ENCODE measurements at regions not wholly inside any gene's neighbourhood (a gene's known extent, or its start where the extent isn't known, plus 50 kb on each side); places are given as distances from the start of the nearest gene placed in this dataset.
A peak's percentile ranks its signal among the peaks of the same experiment; 100 is the strongest.
"Not testable (repeated sequence)": the region's sequence is repeated elsewhere in the genome, so short reads cannot be mapped to it uniquely, and the experiment has no call there.

- H3K4me1 ChIP-seq, result peaks cover 55% of the 10 kb centered on the region
- no peaks in the 10 kb centered on the region for H3K27me3 ChIP-seq
- no peak overlapping the region for H3K4me3 ChIP-seq
- intact Hi-C loops (cut with DNase I), result no loop called here
- DNase-seq (ENCODE audit: extremely low spot score in 2 of 2), result no peak
- no peaks in the 10 kb centered on the region for H3K36me3 ChIP-seq
- no peak for TF ChIP-seq CTCF (IDR thresholded peaks at IDR 0.05)
- TF ChIP-seq POLR2AphosphoS5 (IDR thresholded peaks at IDR 0.05; ENCODE audit: insufficient read depth in 1 of 2, low read depth in 1 of 2), result no peak
- no peak for TF ChIP-seq POLR2A (IDR thresholded peaks at IDR 0.05)
- H3K9me3 ChIP-seq, result no peaks in the 10 kb centered on the region
- H3K27ac ChIP-seq, result peak overlapping the region; percentile 72
Observed at GRCh38 chr20:40278673-40279072, 410.4 kb downstream of the MAFB start.

DNA sequence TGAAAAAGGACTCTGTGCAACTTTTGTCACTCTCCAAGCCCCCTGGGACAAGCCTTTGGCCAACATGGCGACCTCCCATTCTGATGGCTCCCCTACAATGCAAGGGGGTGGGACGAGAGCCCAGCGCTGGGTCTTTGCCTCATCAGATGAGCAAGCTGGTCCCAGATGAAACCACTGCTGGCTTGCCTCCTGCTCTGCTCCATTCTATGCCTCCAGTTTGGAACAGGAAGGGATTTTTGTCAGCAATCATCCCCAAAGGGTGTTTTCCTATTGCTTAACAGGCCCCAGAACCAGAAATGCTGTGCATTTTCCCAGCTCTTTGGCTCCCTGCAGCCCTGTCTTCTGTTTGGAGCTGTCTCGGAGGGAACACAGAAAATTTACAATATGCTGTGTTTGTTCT is 412.7 kb downstream of the MAFB start:
- DNase-seq (ENCODE audit: extremely low spot score in 2 of 2), result no peak
- Histone ChIP-seq H3K27me3 (no peaks in the 10 kb centered on the region), H3K9me3 (no peaks in the 10 kb centered on the region), H3K36me3 (no peaks in the 10 kb centered on the region), H3K27ac (no peak overlapping the region), H3K4me1 (peaks cover 48% of the 10 kb centered on the region), H3K4me3 (no peak overlapping the region)
- TF ChIP-seq CTCF (IDR thresholded peaks at IDR 0.05), result no peak
- TF ChIP-seq POLR2A (IDR thresholded peaks at IDR 0.05), result no peak
- TF ChIP-seq POLR2AphosphoS5 (IDR thresholded peaks at IDR 0.05; ENCODE audit: insufficient read depth in 1 of 2, low read depth in 1 of 2), result no peak
- intact Hi-C loops (cut with DNase I), result no loop called here

DNA sequence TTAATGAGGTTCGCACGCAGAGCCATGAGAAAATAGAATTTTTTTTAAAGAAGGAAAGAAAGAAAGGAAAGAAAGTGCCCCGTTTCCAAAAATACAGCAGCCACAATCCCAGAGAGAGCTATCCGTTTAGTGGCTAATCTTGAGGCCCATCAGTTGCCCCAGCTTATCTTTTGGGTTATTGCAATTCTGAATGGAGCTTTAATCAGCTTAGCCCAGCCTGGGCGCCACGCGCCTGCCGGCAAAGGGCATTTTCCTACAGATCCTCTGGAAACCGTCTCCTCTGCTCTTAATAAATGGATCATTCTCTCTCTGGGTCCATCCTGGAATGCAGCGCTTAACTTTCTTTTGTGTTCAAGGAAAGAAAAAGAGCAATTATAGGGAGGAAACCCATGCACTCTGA is 413.3 kb downstream of the MAFB start:
- H3K4me1 ChIP-seq, result peaks cover 48% of the 10 kb centered on the region
- no peak overlapping the region for H3K27ac ChIP-seq
- H3K9me3 ChIP-seq, result no peaks in the 10 kb centered on the region
- no peak overlapping the region for H3K4me3 ChIP-seq
- TF ChIP-seq CTCF (IDR thresholded peaks at IDR 0.05) (no peak), POLR2A (IDR thresholded peaks at IDR 0.05) (no peak), POLR2AphosphoS5 (IDR thresholded peaks at IDR 0.05; ENCODE audit: insufficient read depth in 1 of 2, low read depth in 1 of 2) (no peak)
- intact Hi-C loops (cut with DNase I), result no loop called here
- H3K27me3 ChIP-seq, result no peaks in the 10 kb centered on the region
- DNase-seq (ENCODE audit: extremely low spot score in 2 of 2), result no peak
- H3K36me3 ChIP-seq, result no peaks in the 10 kb centered on the region

- Histone ChIP-seq H3K4me1 (peaks cover 41% of the 10 kb centered on the region), H3K4me3 (no peak overlapping the region), H3K36me3 (no peaks in the 10 kb centered on the region), H3K27me3 (no peaks in the 10 kb centered on the region), H3K9me3 (no peaks in the 10 kb centered on the region), H3K27ac (no peak overlapping the region)
- intact Hi-C loops (cut with DNase I), result no loop called here
- DNase-seq (ENCODE audit: extremely low spot score in 2 of 2), result no peak
- TF ChIP-seq POLR2A (IDR thresholded peaks at IDR 0.05) (no peak), CTCF (IDR thresholded peaks at IDR 0.05) (no peak), POLR2AphosphoS5 (IDR thresholded peaks at IDR 0.05; ENCODE audit: insufficient read depth in 1 of 2, low read depth in 1 of 2) (no peak)
Observed at GRCh38 chr20:40274912-40275533, 414.0 kb downstream of the MAFB start.

DNA sequence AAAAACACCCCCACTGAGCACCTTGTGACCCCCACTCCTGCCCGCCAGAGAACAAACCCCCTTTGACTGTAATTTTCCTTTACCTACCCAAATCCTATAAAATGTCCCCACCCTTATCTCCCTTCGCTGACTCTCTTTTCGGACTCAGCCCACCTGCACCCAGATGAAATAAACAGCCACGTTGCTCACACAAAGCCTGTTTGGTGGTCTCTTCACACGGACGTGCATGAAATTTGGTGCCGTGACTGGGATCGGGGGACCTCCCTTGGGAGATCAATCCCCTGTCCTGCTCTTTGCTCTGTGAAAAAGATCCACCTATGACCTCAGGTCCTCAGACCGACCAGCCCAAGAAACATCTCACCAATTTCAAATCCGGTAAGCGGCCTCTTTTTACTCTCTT is 419.8 kb downstream of the MAFB start:
- H3K27me3 ChIP-seq; DNase-seq (ENCODE audit: extremely low spot score in 2 of 2); H3K4me3 ChIP-seq; H3K27ac ChIP-seq; intact Hi-C loops (cut with DNase I); H3K36me3 ChIP-seq; H3K4me1 ChIP-seq; H3K9me3 ChIP-seq: not testable (repeated sequence)
